Tibial artery (tissue), 4 donors: ENCODE measurements at regions not wholly inside any gene's neighbourhood (a gene's known extent, or its start where the extent isn't known, plus 50 kb on each side); places are given as distances from the start of the nearest gene placed in this dataset.
"Not testable (repeated sequence)": the region's sequence is repeated elsewhere in the genome, so short reads cannot be mapped to it uniquely, and the experiment has no call there.

Source experiments
- DNase-seq, 2 donors: peaks; one replicate each; pipeline ENCODE4 v3.0.0-alpha.2; 2019
- H3K27ac ChIP-seq, 2 donors: fragments of 200-600 bp; sonication (generic) in 1 of 2; 1 replicate in 1 of 2; 2 replicates in 1 of 2; pipeline ENCODE4 v1.5.1; 2018 to 2019; ENCODE audit warnings: mild to moderate bottlenecking in 1 of 2
- H3K27me3 ChIP-seq, 2 donors: fragments of 200-600 bp; sonication (generic) in 1 of 2; one replicate each; pipeline versions ENCODE4 v1.5.1 to v1.6.0; 2016 to 2019
- H3K36me3 ChIP-seq, 3 donors: fragments of 200-600 bp; sonication (generic) in 2 of 3; one replicate each; pipeline ENCODE4 v1.5.1; 2016 to 2019; ENCODE audit warnings: mild to moderate bottlenecking in 2 of 3
- H3K4me1 ChIP-seq, 4 donors: fragments of 200-600 bp; sonication (generic) in 2 of 4; 1 replicate in 3 of 4; 2 replicates in 1 of 4; pipeline ENCODE4 v1.5.1; 2016 to 2019
- H3K4me3 ChIP-seq, 2 donors: fragments of 200-600 bp; sonication (generic) in 1 of 2; 1 replicate in 1 of 2; 2 replicates in 1 of 2; pipeline ENCODE4 v1.5.1; 2018 to 2019; ENCODE audit warnings: mild to moderate bottlenecking in 2 of 2
- H3K9me3 ChIP-seq, 3 donors: fragments of 200-600 bp; sonication (generic) in 1 of 3; one replicate each; pipeline ENCODE4 v1.5.1; 2016 to 2019
- intact Hi-C: fragments of 100-400 bp; cut with DNase I; formaldehyde crosslinking; loops from one replicate; pipeline ENCODE4 v1.15.0; 2023; ENCODE audit warnings: low total_unique reads
- TF ChIP-seq, protein P1 (sequence below), 2 experiments: fragments of 200-600 bp in 1 of 2; fragments of 450-650 bp in 1 of 2; IDR thresholded peaks; one replicate each; pipeline ENCODE4 v1.5.1; 2017 to 2019; ENCODE audit warnings: antibody characterized with exemption in 2 of 2, mild to moderate bottlenecking in 1 of 2, moderate library complexity in 1 of 2

DNA sequence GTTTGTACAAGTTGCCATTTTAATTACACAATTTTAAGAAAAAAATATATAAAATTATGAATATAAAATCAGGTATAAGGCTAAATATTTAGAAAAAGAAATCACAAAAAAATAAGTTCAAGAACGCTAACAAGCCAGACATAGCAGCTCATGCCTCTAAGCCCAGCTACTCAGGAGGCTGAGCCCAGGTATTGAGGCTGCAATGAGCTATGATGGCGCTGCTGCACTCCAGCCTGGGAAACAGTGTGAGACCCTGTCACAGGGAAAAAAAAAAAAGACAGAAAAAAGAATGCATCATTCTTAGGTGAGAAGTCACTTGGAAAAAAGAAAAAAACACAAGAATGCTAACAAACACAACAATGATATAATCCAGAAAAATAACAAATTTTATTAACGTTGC lies 112.3 kb upstream of the PRDX6 start:
- Histone ChIP-seq H3K9me3 (peaks cover 0 to 9% (median 0%) of the 10 kb centered on the region in 3 donors), H3K27ac (no peak overlapping the region), H3K36me3 (no peaks in the 10 kb centered on the region), H3K27me3 (no peaks in the 10 kb centered on the region), H3K4me1 (no peaks in the 10 kb centered on the region), H3K4me3 (no peak overlapping the region)
- DNase-seq = no peak
- TF ChIP-seq, protein P1, sequence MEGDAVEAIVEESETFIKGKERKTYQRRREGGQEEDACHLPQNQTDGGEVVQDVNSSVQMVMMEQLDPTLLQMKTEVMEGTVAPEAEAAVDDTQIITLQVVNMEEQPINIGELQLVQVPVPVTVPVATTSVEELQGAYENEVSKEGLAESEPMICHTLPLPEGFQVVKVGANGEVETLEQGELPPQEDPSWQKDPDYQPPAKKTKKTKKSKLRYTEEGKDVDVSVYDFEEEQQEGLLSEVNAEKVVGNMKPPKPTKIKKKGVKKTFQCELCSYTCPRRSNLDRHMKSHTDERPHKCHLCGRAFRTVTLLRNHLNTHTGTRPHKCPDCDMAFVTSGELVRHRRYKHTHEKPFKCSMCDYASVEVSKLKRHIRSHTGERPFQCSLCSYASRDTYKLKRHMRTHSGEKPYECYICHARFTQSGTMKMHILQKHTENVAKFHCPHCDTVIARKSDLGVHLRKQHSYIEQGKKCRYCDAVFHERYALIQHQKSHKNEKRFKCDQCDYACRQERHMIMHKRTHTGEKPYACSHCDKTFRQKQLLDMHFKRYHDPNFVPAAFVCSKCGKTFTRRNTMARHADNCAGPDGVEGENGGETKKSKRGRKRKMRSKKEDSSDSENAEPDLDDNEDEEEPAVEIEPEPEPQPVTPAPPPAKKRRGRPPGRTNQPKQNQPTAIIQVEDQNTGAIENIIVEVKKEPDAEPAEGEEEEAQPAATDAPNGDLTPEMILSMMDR (IDR thresholded peaks at IDR 0.05) = no peak
- intact Hi-C loops = no loop called here

DNA sequence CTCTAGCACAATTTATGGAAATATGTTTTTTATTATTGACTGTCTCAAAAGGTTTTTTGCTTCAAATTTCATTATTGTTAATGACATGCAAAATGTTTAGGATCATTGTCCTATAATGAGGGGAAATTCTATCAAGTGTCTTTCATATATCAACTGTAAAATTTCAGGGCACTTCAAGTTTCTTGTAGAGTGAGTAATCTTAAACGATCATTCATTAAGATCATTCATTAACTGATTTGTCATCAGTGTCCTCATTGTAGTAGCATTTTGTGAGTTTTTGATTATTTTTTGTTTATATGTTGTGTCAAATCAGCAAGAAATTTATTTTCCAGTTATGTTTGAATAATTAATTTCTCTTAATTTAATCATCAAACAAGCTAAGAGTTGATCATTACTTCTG lies 111.8 kb upstream of the PRDX6 start:
- Histone ChIP-seq H3K36me3 (no peaks in the 10 kb centered on the region), H3K9me3 (peaks cover 0 to 9% (median 0%) of the 10 kb centered on the region in 3 donors), H3K27ac (no peak overlapping the region), H3K4me1 (no peaks in the 10 kb centered on the region), H3K27me3 (no peaks in the 10 kb centered on the region), H3K4me3 (no peak overlapping the region)
- intact Hi-C loops = no loop called here
- TF ChIP-seq, protein P1 (IDR thresholded peaks at IDR 0.05) = no peak
- no peak for DNase-seq

DNA sequence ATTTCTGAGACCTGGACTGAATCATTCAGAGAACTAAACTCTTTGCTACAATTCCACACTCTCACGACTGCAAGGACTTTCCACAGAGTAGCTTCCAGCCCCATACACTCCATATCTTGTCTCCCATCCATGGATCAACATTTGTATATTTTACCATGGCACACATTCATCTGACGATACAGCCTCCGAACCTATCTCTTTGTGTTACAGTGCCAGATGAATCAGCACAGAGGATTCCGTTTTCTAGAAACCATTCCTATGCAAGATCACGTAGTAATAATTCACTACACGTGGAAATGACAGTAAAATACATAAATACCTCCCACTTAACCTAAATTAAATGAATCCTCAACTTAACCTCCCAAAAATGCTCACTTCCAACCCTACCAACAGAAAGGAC lies 110.0 kb upstream of the PRDX6 start:
- no peak for DNase-seq
- TF ChIP-seq, protein P1 (IDR thresholded peaks at IDR 0.05) = no peak
- Histone ChIP-seq H3K4me3 (no peak overlapping the region), H3K27ac (no peak overlapping the region), H3K36me3 (no peaks in the 10 kb centered on the region), H3K27me3 (no peaks in the 10 kb centered on the region), H3K9me3 (peaks cover 0 to 9% (median 0%) of the 10 kb centered on the region in 3 donors), H3K4me1 (no peaks in the 10 kb centered on the region)
- intact Hi-C loops = no loop called here

DNA sequence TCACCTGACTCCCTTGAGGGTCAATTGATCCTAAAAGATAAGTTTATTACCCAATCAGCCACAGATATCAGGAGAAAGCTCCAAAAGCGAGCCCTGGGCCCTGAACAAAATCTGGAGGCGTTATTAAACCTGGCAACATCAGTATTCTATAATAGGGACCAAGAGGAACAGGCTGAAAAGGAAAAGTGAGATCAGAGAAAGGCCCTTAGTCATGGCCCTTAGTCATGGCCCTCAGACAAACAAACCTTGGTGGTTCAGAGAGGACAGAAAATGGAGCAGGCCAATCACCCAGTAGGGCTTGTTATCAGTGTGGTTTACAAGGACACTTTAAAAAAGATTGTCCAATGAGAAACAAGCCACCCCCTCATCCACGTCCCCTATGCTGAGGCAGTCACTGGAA lies 106.5 kb upstream of the PRDX6 start:
- intact Hi-C loops, H3K4me3 ChIP-seq, H3K4me1 ChIP-seq, DNase-seq, H3K27me3 ChIP-seq, H3K36me3 ChIP-seq, H3K27ac ChIP-seq: not testable (repeated sequence)
- H3K9me3 ChIP-seq = peaks cover 0 to 18% (median 1%) of the 10 kb centered on the region in 3 donors

DNA sequence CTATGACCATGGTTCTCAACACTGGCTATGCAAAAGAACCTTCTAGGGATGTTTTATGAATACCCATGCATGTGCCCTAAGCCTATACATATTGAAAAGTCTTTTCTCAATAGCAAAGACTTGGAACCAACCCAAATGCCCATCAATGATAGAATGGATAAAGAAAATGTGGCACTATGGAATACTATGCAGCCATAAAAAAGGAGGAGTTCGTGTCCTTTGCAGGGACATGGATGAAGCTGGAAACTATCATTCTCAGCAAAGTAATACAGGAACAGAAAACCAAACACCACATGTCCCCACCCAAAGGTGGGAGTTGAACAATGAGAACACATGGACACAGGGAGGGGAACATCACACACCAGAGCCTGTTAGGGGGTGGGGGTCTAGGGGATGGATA lies 101.1 kb upstream of the PRDX6 start:
- H3K27me3 ChIP-seq, H3K4me3 ChIP-seq, DNase-seq, H3K36me3 ChIP-seq, intact Hi-C loops, H3K27ac ChIP-seq, H3K4me1 ChIP-seq: not testable (repeated sequence)
- peaks cover 0 to 15% (median 9%) of the 10 kb centered on the region in 3 donors for H3K9me3 ChIP-seq

DNA sequence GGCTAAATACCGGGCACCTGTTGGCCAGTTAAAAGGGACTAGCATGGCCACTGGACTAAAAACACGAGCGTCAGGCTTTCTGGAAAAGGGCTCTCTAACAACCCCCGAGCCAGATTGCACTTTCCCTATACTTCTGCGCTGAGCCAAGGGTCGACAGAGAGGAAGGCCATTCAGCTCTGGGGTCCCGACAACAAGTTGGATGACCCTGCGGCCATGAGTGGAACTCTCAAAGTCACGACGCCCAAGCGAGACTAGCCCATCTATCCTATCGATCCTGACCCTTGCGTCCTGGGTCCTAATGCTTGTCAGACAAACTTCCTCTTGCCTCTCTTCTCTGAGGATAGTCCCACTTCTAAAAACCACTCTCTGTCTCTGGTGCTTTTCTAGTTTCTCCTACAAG lies 99.9 kb upstream of the PRDX6 start:
- intact Hi-C loops = no loop called here
- H3K4me1 ChIP-seq = no peaks in the 10 kb centered on the region
- H3K27me3 ChIP-seq = no peaks in the 10 kb centered on the region
- no peak for DNase-seq
- H3K36me3 ChIP-seq = no peaks in the 10 kb centered on the region
- TF ChIP-seq, protein P1 (IDR thresholded peaks at IDR 0.05) = no peak
- H3K27ac ChIP-seq = no peak overlapping the region
- H3K4me3 ChIP-seq = no peak overlapping the region
- H3K9me3 ChIP-seq = peaks cover 0 to 15% (median 9%) of the 10 kb centered on the region in 3 donors

DNA sequence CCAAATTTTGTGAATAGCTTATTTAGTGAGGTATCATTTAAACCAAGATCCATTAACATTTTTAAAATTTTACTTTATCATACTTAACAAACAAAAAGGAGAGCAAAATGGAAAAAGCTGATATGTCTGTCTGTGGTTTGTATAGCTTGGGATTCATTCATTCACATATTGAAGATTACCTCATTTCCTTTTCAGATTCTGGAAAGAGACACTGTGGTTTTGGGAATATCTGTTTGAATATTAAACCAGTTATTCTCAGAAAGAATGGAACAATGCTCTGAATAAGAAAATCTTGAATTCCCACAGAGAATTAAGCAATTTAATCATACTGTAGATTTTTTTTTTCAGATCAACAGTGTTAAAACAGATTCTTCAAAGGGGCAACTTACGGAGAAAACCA lies 93.8 kb upstream of the PRDX6 start:
- Histone ChIP-seq H3K4me1 (no peaks in the 10 kb centered on the region), H3K36me3 (no peaks in the 10 kb centered on the region), H3K27ac (no peak overlapping the region), H3K27me3 (no peaks in the 10 kb centered on the region), H3K4me3 (no peak overlapping the region), H3K9me3 (no peaks in the 10 kb centered on the region)
- DNase-seq = no peak
- intact Hi-C loops = no loop called here
- TF ChIP-seq, protein P1 (IDR thresholded peaks at IDR 0.05) = no peak
